HCT116 (cell line): ENCODE measurements at regions not wholly inside any gene's neighbourhood (a gene's known extent, or its start where the extent isn't known, plus 50 kb on each side); places are given as distances from the start of the nearest gene placed in this dataset.

Experiments
- ATAC-seq: fragments of 200-7000 bp; cut with Tn5 transposase; 2 replicates; pipeline ENCODE4 v1.9.1; 2020; ENCODE audit warnings: mild to moderate bottlenecking, moderate library complexity
- BruUV-seq: library from RNA; stranded (reverse); fragments of 400-500 nt; replicated peaks from 2 replicates; lab custom pipeline; 2021; lab: Mats Ljungman, UMichigan
- CTCF ChIA-PET: fragments of 300-600 bp; sonication (Branson Sonifier 250); formaldehyde crosslinking; loops from one replicate; lab custom pipeline; 2021; ENCODE audit warnings: antibody characterized with exemption; lab: Charles Lee
- POLR2A ChIA-PET: fragments of 300-600, 350-600 bp; sonication (Branson Sonifier 250); formaldehyde crosslinking; loops from one replicate; lab custom pipeline; 2021; ENCODE audit warnings: antibody characterized with exemption; lab: Charles Lee
- RAD21 ChIA-PET, 2 experiments: fragments of 300-600 bp; sonication (Branson Sonifier 250); formaldehyde crosslinking; loops; one replicate each; lab custom pipeline; 2023; ENCODE audit warnings: low total read pairs in 2 of 2; ENCODE audit not compliant: uncharacterized antibody in 2 of 2, unreplicated experiment in 2 of 2, low non-redundant PET in 1 of 2; lab: Charles Lee
- DNase-seq: peaks from one replicate; pipeline ENCODE4 v3.0.0-alpha.2; 2010; ENCODE audit warnings: low read depth, low spot score
- H2AFZ ChIP-seq: fragments of 200-600 bp; shearing (Covaris generic), sonication (generic); 2 replicates; pipeline ENCODE4 v1.6.1; 2017; ENCODE audit warnings: low read depth, mixed run types, mixed read lengths, antibody characterized with exemption, low read length; ENCODE audit not compliant: poor library complexity, severe bottlenecking
- H3K27ac ChIP-seq: 2 replicates; pipeline ENCODE4 v1.5.1; 2012; ENCODE audit warnings: low read depth, low read length
- H3K27me3 ChIP-seq: fragments of 200-600 bp; sonication (generic); 2 replicates; pipeline ENCODE4 v1.6.1; 2016; ENCODE audit warnings: mixed run types, low read length, mixed read lengths; ENCODE audit not compliant: insufficient read depth
- H3K36me3 ChIP-seq, 2 experiments: fragments of 200-500 bp in 1 of 2; fragments of 200-600 bp in 1 of 2; sonication (Bioruptor generic) in 1 of 2; sonication (generic) in 1 of 2; 2 replicates each; pipeline versions ENCODE4 v1.5.1 to v1.6.1; 2014 to 2016; ENCODE audit warnings: low read length in 2 of 2, inconsistent platforms in 1 of 2, mixed read lengths in 1 of 2, mixed run types in 1 of 2; ENCODE audit not compliant: insufficient read depth in 2 of 2, control insufficient read depth in 1 of 2
- H3K4me1 ChIP-seq, 2 experiments: fragments of 200-600 bp in 1 of 2; sonication (generic) in 1 of 2; 2 replicates each; pipeline versions ENCODE4 v1.5.1 to v1.6.1; 2012 to 2017; ENCODE audit warnings: low read length in 2 of 2, inconsistent platforms in 1 of 2, mild to moderate bottlenecking in 1 of 2, mixed read lengths in 1 of 2, mixed run types in 1 of 2, moderate library complexity in 1 of 2; ENCODE audit not compliant: insufficient read depth in 2 of 2, control insufficient read depth in 1 of 2
- H3K4me2 ChIP-seq: fragments of 200-600 bp; sonication (generic); 2 replicates; pipeline ENCODE4 v1.6.1; 2017; ENCODE audit warnings: mixed run types, low read length, mixed read lengths
- H3K4me3 ChIP-seq, 2 experiments: fragments of 200-600 bp in 1 of 2; sonication (generic) in 1 of 2; replicated peaks in 1 of 2; 2 replicates each; pipeline ENCODE4 v1.5.1; 2011 to 2016; ENCODE audit warnings: low read length in 2 of 2, control low read depth in 1 of 2, low read depth in 1 of 2, mild to moderate bottlenecking in 1 of 2, mixed read lengths in 1 of 2, mixed run types in 1 of 2
- H3K79me2 ChIP-seq: fragments of 200-600 bp; sonication (generic); 2 replicates; pipeline ENCODE4 v1.6.1; 2017; ENCODE audit warnings: mild to moderate bottlenecking, mixed run types, low read length, moderate library complexity, mixed read lengths; ENCODE audit not compliant: insufficient read depth
- H3K9ac ChIP-seq: fragments of 200-600 bp; sonication (generic); 2 replicates; pipeline ENCODE4 v1.6.1; 2016; ENCODE audit warnings: low read length, mixed read lengths
- H3K9me2 ChIP-seq: fragments of 200-600 bp; sonication (generic), shearing (Covaris generic); 2 replicates; pipeline ENCODE4 v1.6.1; 2017; ENCODE audit warnings: mixed run types, mild to moderate bottlenecking, moderate library complexity; ENCODE audit not compliant: insufficient read depth
- H3K9me3 ChIP-seq, 2 experiments: fragments of 200-500 bp in 1 of 2; fragments of 200-600 bp in 1 of 2; sonication (Bioruptor generic) in 1 of 2; sonication (generic) in 1 of 2; 2 replicates each; pipeline ENCODE4 v1.6.1; 2014 to 2017; ENCODE audit warnings: low read length in 2 of 2, mixed read lengths in 2 of 2, inconsistent platforms in 1 of 2, low read depth in 1 of 2, mild to moderate bottlenecking in 1 of 2, mixed run types in 1 of 2, moderate library complexity in 1 of 2; ENCODE audit not compliant: control insufficient read depth in 1 of 2, insufficient read depth in 1 of 2
- H4K20me1 ChIP-seq: fragments of 200-600 bp; sonication (generic), shearing (Covaris generic); 2 replicates; pipeline ENCODE4 v1.6.1; 2017; ENCODE audit warnings: mixed run types, mild to moderate bottlenecking, moderate library complexity; ENCODE audit not compliant: insufficient read depth
- ATF3 ChIP-seq: IDR thresholded peaks from 2 replicates; pipeline ENCODE4 v1.6.1; 2012
- CBX3 ChIP-seq: IDR thresholded peaks from 2 replicates; pipeline ENCODE4 v1.6.1; 2012; ENCODE audit warnings: low read depth
- CEBPB ChIP-seq: IDR thresholded peaks from 2 replicates; pipeline ENCODE4 v1.6.1; 2012; ENCODE audit warnings: low read depth
- ELF1 ChIP-seq: IDR thresholded peaks from 2 replicates; pipeline ENCODE4 v1.6.1; 2012; ENCODE audit warnings: low read depth, borderline replicate concordance
- EZH2 ChIP-seq: fragments of 200-600 bp; sonication (generic); IDR thresholded peaks from 2 replicates; pipeline ENCODE4 v1.6.1; 2017; ENCODE audit warnings: antibody characterized with exemption, mixed run types
- MAX ChIP-seq: IDR thresholded peaks from 2 replicates; pipeline ENCODE4 v1.6.1; 2012
- POLR2AphosphoS5 ChIP-seq: IDR thresholded peaks from 2 replicates; pipeline ENCODE4 v1.6.1; 2011; ENCODE audit warnings: mild to moderate bottlenecking, low read depth, low read length, moderate library complexity
- REST ChIP-seq: IDR thresholded peaks from 2 replicates; pipeline ENCODE4 v1.6.1; 2012; ENCODE audit warnings: low read depth
- SP1 ChIP-seq: IDR thresholded peaks from 2 replicates; pipeline ENCODE4 v1.6.1; 2012; ENCODE audit warnings: low read depth
- TCF7L2 ChIP-seq: IDR thresholded peaks from 2 replicates; pipeline ENCODE4 v1.7.0; 2011; ENCODE audit warnings: borderline replicate concordance, inconsistent platforms; ENCODE audit not compliant: insufficient read depth, insufficient read length; ENCODE audit errors: extremely low read depth
- YY1 ChIP-seq: IDR thresholded peaks from 2 replicates; pipeline ENCODE4 v1.6.1; 2011; ENCODE audit warnings: low read length, low read depth, moderate library complexity, mild to moderate bottlenecking; ENCODE audit not compliant: insufficient replicate concordance; ENCODE audit errors: extremely low read depth
- ZBTB33 ChIP-seq: IDR thresholded peaks from 2 replicates; pipeline ENCODE4 v1.6.1; 2011; ENCODE audit warnings: mild to moderate bottlenecking, low read length, moderate library complexity; ENCODE audit not compliant: insufficient replicate concordance; ENCODE audit errors: extremely low read depth
- ZFX ChIP-seq: fragments of 450-650 bp; IDR thresholded peaks from 2 replicates; pipeline ENCODE4 v1.6.1; 2017
- intact Hi-C: fragments of 100-400 bp; cut with micrococcal nuclease; formaldehyde crosslinking; loops from 2 replicates; pipeline ENCODE4 v1.10.0; 2022

- TF ChIP-seq ZBTB33 (no peak), MAX (no peak), TCF7L2 (no peak)
These were observed 602.0 kb upstream of the CDH4 start (continued) for GRCh38 chr20:60650087-60650486.

- Histone ChIP-seq H3K4me1 (no peaks in the 10 kb centered on the region), H2AFZ (no peak overlapping the region), H3K79me2 (no peaks in the 10 kb centered on the region), H3K27ac (no peak overlapping the region), H3K9ac (no peak overlapping the region), H3K4me2 (no peak overlapping the region), H4K20me1 (no peaks in the 10 kb centered on the region), H3K9me3 (peaks cover 14 to 35% of the 10 kb centered on the region in 2 experiments; a peak in 3 of 4 replicates), H3K9me2 (no peaks in the 10 kb centered on the region), H3K36me3 (no peaks in the 10 kb centered on the region), H3K4me3 (no peak overlapping the region), H3K27me3 (no peaks in the 10 kb centered on the region)
- ChIA-PET RAD21 (no interaction called here), CTCF (no interaction called here), POLR2A (no interaction called here)
- no peak for TF ChIP-seq ZFX
- no peak for TF ChIP-seq CBX3
- no peak for TF ChIP-seq REST
- TF ChIP-seq YY1 = no peak
- TF ChIP-seq POLR2AphosphoS5 = no peak
- TF ChIP-seq ATF3 = no peak
- no peak for TF ChIP-seq ELF1
- TF ChIP-seq TCF7L2 = no peak
- TF ChIP-seq EZH2 = no peak
- no peak for TF ChIP-seq SP1
- no peak for TF ChIP-seq CEBPB
- BruUV-seq = no TSS peak
- DNase-seq = no peak
- no peak for ATAC-seq
- intact Hi-C loops = no loop called here
These were observed 600.0 kb upstream of the CDH4 start for GRCh38 chr20:60652046-60652445.
